ENCODE measurements at regions not wholly inside any gene's neighbourhood (a gene's known extent, or its start where the extent isn't known, plus 50 kb on each side); places are given as distances from the start of the nearest gene placed in this dataset.

- peaks cover 3% of the 10 kb centered on the region for H3K4me1 Mint-ChIP-seq (ENCODE audit: low read depth)
Observed at GRCh38 chr12:115698257-115698656, 579.2 kb downstream of the MED13L start.

GRCh38 chr12:115697340-115697739, 580.2 kb downstream of the MED13L start:
- Mint-ChIP-seq H3K27ac (no peak overlapping the region), H3K27me3 (peaks cover 7% of the 10 kb centered on the region), H3K36me3 (ENCODE audit: insufficient read depth) (no peaks in the 10 kb centered on the region), H3K4me3 (ENCODE audit: low read depth) (no peak overlapping the region), H3K9me3 (ENCODE audit: low read depth) (no peaks in the 10 kb centered on the region), H3K4me1 (ENCODE audit: low read depth) (peaks cover 6% of the 10 kb centered on the region)
- no peak for TF ChIP-seq CTCF (IDR thresholded peaks at IDR 0.05; ENCODE audit: unreplicated experiment)
- no peak for DNase-seq (ENCODE audit: low spot score, unreplicated experiment)

More at GRCh38 chr12:115698257-115698656, 579.2 kb downstream of the MED13L start:
- TF ChIP-seq CTCF (IDR thresholded peaks at IDR 0.05; ENCODE audit: unreplicated experiment): no peak
- Mint-ChIP-seq H3K36me3 (ENCODE audit: insufficient read depth) (no peaks in the 10 kb centered on the region), H3K9me3 (ENCODE audit: low read depth) (no peaks in the 10 kb centered on the region), H3K27ac (no peak overlapping the region), H3K27me3 (peaks cover 7% of the 10 kb centered on the region), H3K4me3 (ENCODE audit: low read depth) (no peak overlapping the region)
- no peak for DNase-seq (ENCODE audit: low spot score, unreplicated experiment)

- Mint-ChIP-seq H3K27ac (no peak overlapping the region), H3K36me3 (ENCODE audit: insufficient read depth) (no peaks in the 10 kb centered on the region), H3K4me1 (ENCODE audit: low read depth) (peaks cover 6% of the 10 kb centered on the region), H3K27me3 (peaks cover 10% of the 10 kb centered on the region), H3K4me3 (ENCODE audit: low read depth) (no peak overlapping the region), H3K9me3 (ENCODE audit: low read depth) (no peaks in the 10 kb centered on the region)
- no peak for DNase-seq (ENCODE audit: low spot score, unreplicated experiment)
- no peak for TF ChIP-seq CTCF (IDR thresholded peaks at IDR 0.05; ENCODE audit: unreplicated experiment)
Observed at GRCh38 chr12:115694564-115694963, 582.9 kb downstream of the MED13L start.

GRCh38 chr12:115693970-115694369, 583.5 kb downstream of the MED13L start:
- TF ChIP-seq CTCF (IDR thresholded peaks at IDR 0.05; ENCODE audit: unreplicated experiment): no peak
- peaks cover 15% of the 10 kb centered on the region for H3K27me3 Mint-ChIP-seq
- no peak overlapping the region for H3K27ac Mint-ChIP-seq
- peaks cover 6% of the 10 kb centered on the region for H3K4me1 Mint-ChIP-seq (ENCODE audit: low read depth)
- H3K4me3 Mint-ChIP-seq (ENCODE audit: low read depth): no peak overlapping the region
- H3K36me3 Mint-ChIP-seq (ENCODE audit: insufficient read depth): no peaks in the 10 kb centered on the region
- H3K9me3 Mint-ChIP-seq (ENCODE audit: low read depth): no peaks in the 10 kb centered on the region
- DNase-seq (ENCODE audit: low spot score, unreplicated experiment): no peak

- H3K27ac Mint-ChIP-seq: no peak overlapping the region
- no peaks in the 10 kb centered on the region for H3K36me3 Mint-ChIP-seq (ENCODE audit: insufficient read depth)
- peaks cover 16% of the 10 kb centered on the region for H3K27me3 Mint-ChIP-seq
- no peaks in the 10 kb centered on the region for H3K9me3 Mint-ChIP-seq (ENCODE audit: low read depth)
- TF ChIP-seq CTCF (IDR thresholded peaks at IDR 0.05; ENCODE audit: unreplicated experiment): no peak
- no peak overlapping the region for H3K4me3 Mint-ChIP-seq (ENCODE audit: low read depth)
- H3K4me1 Mint-ChIP-seq (ENCODE audit: low read depth): peaks cover 21% of the 10 kb centered on the region
- no peak for DNase-seq (ENCODE audit: low spot score, unreplicated experiment)
Observed at GRCh38 chr12:115691123-115691522, 586.4 kb downstream of the MED13L start.
